ENCODE measurements at regions not wholly inside any gene's neighbourhood (a gene's known extent, or its start where the extent isn't known, plus 50 kb on each side); places are given as distances from the start of the nearest gene placed in this dataset.

DNA sequence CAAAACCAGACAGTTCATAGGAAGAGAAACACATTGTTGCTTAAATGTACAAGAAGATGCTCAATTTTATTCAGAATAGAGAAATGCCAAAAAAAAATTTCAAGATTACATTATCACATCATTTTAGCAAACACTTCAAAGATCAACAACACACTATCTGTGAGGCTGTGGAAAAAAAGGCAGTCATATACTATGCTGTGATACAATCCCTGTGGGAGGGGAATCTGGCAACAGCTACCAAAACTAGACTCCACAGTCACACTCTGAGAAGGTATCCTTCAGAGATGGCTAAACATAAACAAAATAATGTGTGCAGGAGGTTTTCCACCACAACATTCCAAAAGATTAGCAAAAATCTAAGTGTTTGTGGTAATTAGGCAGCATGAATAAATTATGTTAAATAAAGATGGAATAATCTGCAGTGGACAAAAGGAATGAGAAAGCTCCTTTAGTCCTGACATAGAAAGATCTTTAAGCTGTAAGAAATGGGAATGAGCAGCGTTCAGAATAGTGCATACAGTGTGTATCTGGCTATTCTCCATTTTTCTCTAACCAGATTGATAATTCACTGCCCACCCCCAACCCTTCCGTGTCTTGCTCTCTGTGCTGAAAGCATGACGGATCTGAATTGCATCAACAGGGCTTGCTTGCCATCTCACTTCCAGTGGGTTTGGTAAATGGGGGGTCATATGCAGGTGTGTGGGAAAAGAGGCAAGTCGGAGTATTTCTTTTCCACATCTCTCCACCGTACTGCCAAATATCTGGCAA, 329.6 kb downstream of the MBD2 start:
- peak; percentile 35 to 59 (median 49) for ATAC-seq (replicated peaks in 6 of 8)
- in situ Hi-C loops (cut with MboI; ENCODE audit: low pct_unique_long_range_greater_than_20kb in 2 of 9, low sequenced_read_pairs in 9 of 9, unreplicated experiment in 9 of 9): no loop called here
- WGBS, 10 experiments: 9 to 100% (median 60%) methylated on average over 1 to 5 of the region's 5 CpGs; no CpG with 5 or more reads in 1 of the 10 experiments
- Histone ChIP-seq H3K4me1 (replicated peaks in 1 of 2) (peaks cover 15 to 16% of the 10 kb centered on the region in 2 donors), H3K4me3 (no peak overlapping the region), H3K27ac (peak overlapping the region; percentile 32 to 42)

GRCh38 chr18:53887447-53887846, 337.0 kb downstream of the MBD2 start:
- no peak overlapping the region for H3K27ac ChIP-seq
- peak in 3 of 8 experiments; percentile 44 to 70 (median 57) for ATAC-seq (replicated peaks in 6 of 8)
- H3K4me3 ChIP-seq: no peak overlapping the region
- in situ Hi-C loops (cut with MboI; ENCODE audit: low pct_unique_long_range_greater_than_20kb in 2 of 9, low sequenced_read_pairs in 9 of 9, unreplicated experiment in 9 of 9): no loop called here
- peaks cover 4 to 7% of the 10 kb centered on the region in 2 donors for H3K4me1 ChIP-seq (replicated peaks in 1 of 2)
- 57 to 100% (median 88%) methylated on average over 1 to 3 of the region's 3 CpGs; no CpG with 5 or more reads in 1 of the 10 experiments for WGBS, 10 experiments

DNA sequence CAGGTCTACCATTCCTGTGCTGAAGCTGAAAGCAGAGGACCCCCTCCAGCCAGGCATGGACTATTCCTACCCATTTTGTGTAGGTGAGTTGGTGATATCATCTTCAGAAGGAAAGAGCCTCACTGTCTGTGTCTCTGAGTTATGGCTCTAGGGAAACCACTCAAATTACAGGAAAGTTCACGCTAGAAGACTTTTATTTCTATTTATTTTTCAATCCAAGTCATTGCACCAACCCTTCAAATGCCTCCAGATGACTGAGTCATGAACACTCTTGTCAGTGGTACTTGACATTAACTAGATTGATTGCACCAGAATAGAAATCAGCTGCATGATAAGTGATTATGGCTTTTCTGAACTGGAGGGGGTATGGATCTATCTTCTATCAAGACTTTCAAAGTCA, 338.4 kb downstream of the MBD2 start:
- 50 to 63% (median 54%) methylated on average over 1 of the region's 1 CpG; no CpG with 5 or more reads in 6 of the 10 experiments for WGBS, 10 experiments
- H3K27ac ChIP-seq: no peak overlapping the region
- no peak overlapping the region for H3K4me3 ChIP-seq
- in situ Hi-C loops (cut with MboI; ENCODE audit: low pct_unique_long_range_greater_than_20kb in 2 of 9, low sequenced_read_pairs in 9 of 9, unreplicated experiment in 9 of 9): no loop called here
- peaks cover 4 to 7% of the 10 kb centered on the region in 2 donors for H3K4me1 ChIP-seq (replicated peaks in 1 of 2)
- ATAC-seq (replicated peaks in 6 of 8): peak in 6 of 8 experiments; percentile 47 to 85 (median 72)

GRCh38 chr18:53883771-53884170, 340.7 kb downstream of the MBD2 start:
- H3K4me1 ChIP-seq (replicated peaks in 1 of 2): peaks cover 0 to 4% of the 10 kb centered on the region in 2 donors
- WGBS, 10 experiments: 26 to 100% (median 88%) methylated on average over 1 to 2 of the region's 2 CpGs; no CpG with 5 or more reads in 2 of the 10 experiments
- in situ Hi-C loops (cut with MboI; ENCODE audit: low pct_unique_long_range_greater_than_20kb in 2 of 9, low sequenced_read_pairs in 9 of 9, unreplicated experiment in 9 of 9): no loop called here
- no peak overlapping the region for H3K27ac ChIP-seq
- no peak for ATAC-seq (replicated peaks in 6 of 8)
- no peak overlapping the region for H3K4me3 ChIP-seq

DNA sequence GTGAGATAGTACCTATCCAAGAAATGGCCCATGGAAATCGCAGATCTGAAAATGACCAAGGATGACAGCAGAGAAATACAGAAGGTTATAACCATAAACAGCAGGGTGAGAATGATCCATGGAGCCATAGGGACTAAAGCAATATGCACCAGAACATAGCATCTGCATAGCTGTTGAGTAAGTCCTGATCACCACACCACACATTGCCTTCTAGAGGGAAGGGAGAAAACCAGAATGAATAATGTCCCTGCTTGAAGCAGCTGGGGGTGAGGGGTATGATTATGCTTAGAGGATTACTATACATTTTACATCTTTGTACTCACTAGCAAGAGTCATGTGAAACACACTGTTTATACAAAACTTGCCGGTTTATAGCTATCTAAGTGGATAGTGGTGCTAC, 350.4 kb downstream of the MBD2 start:
- H3K4me3 ChIP-seq: no peak overlapping the region
- no peaks in the 10 kb centered on the region for H3K4me1 ChIP-seq (replicated peaks in 1 of 2)
- 27 to 100% (median 80%) methylated on average over 1 to 2 of the region's 2 CpGs; no CpG with 5 or more reads in 1 of the 10 experiments for WGBS, 10 experiments
- no peak overlapping the region for H3K27ac ChIP-seq
- ATAC-seq (replicated peaks in 6 of 8): peak in 3 of 8 experiments; percentile 34 to 98 (median 88)
- in situ Hi-C loops (cut with MboI; ENCODE audit: low pct_unique_long_range_greater_than_20kb in 2 of 9, low sequenced_read_pairs in 9 of 9, unreplicated experiment in 9 of 9): no loop called here

DNA sequence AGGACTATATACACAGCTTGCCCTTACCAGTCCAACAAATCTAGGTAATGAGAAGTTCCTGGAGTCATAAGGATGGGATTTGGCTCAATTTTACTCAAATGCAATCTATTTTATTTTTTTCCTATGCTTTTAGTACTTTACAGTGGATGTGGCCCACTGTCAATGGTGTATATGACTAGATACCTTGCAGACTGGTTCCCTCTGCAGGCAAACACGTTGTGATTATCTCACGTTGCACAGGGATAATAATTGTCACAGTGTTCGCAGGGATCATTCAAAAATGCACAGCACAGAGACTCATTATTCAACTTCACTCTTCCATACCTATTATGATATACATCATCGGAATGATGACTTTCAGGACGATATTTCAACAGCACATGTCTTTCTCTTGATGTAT, 359.7 kb downstream of the MBD2 start:
- H3K4me1 ChIP-seq (replicated peaks in 1 of 2): peaks cover 0 to 27% of the 10 kb centered on the region in 2 donors
- ATAC-seq (replicated peaks in 6 of 8): peak; percentile 26 to 97 (median 68)
- 8 to 80% (median 54%) methylated on average over 1 to 5 of the region's 5 CpGs; no CpG with 5 or more reads in 2 of the 10 experiments for WGBS, 10 experiments
- no peak overlapping the region for H3K4me3 ChIP-seq
- in situ Hi-C loops (cut with MboI; ENCODE audit: low pct_unique_long_range_greater_than_20kb in 2 of 9, low sequenced_read_pairs in 9 of 9, unreplicated experiment in 9 of 9): no loop called here
- H3K27ac ChIP-seq: no peak overlapping the region

- 0 to 100% (median 60%) methylated on average over 1 of the region's 1 CpG; no CpG with 5 or more reads in 2 of the 10 experiments for WGBS, 10 experiments
- ATAC-seq (replicated peaks in 6 of 8): no peak
- in situ Hi-C loops (cut with MboI; ENCODE audit: low pct_unique_long_range_greater_than_20kb in 2 of 9, low sequenced_read_pairs in 9 of 9, unreplicated experiment in 9 of 9): no loop called here
These were observed 361.5 kb downstream of the MBD2 start for GRCh38 chr18:53862921-53863320.

GRCh38 chr18:53861185-53861584, 363.3 kb downstream of the MBD2 start:
- no peak for ATAC-seq (replicated peaks in 6 of 8)
- Histone ChIP-seq H3K4me1 (replicated peaks in 1 of 2) (peaks cover 0 to 28% of the 10 kb centered on the region in 2 donors), H3K4me3 (no peak overlapping the region), H3K27ac (no peak overlapping the region)
- WGBS, 10 experiments: no CpG with 5 or more reads among the region's 1 CpG
- in situ Hi-C loops (cut with MboI; ENCODE audit: low pct_unique_long_range_greater_than_20kb in 2 of 9, low sequenced_read_pairs in 9 of 9, unreplicated experiment in 9 of 9): no loop called here

More at GRCh38 chr18:53862921-53863320, 361.5 kb downstream of the MBD2 start:
- Histone ChIP-seq H3K4me3 (no peak overlapping the region), H3K27ac (no peak overlapping the region), H3K4me1 (replicated peaks in 1 of 2) (peaks cover 0 to 30% of the 10 kb centered on the region in 2 donors)

- Histone ChIP-seq H3K4me1 (replicated peaks in 1 of 2) (peaks cover 0 to 16% of the 10 kb centered on the region in 2 donors), H3K27ac (no peak overlapping the region), H3K4me3 (no peak overlapping the region)
- 33 to 100% (median 83%) methylated on average over 1 of the region's 1 CpG; no CpG with 5 or more reads in 2 of the 10 experiments for WGBS, 10 experiments
- ATAC-seq (replicated peaks in 6 of 8): peak in 5 of 8 experiments; percentile 9 to 76 (median 67)
- in situ Hi-C loops (cut with MboI; ENCODE audit: low pct_unique_long_range_greater_than_20kb in 2 of 9, low sequenced_read_pairs in 9 of 9, unreplicated experiment in 9 of 9): no loop called here
These were observed 364.7 kb downstream of the MBD2 start for GRCh38 chr18:53859764-53860163.

- Histone ChIP-seq H3K27ac (no peak overlapping the region), H3K4me1 (replicated peaks in 1 of 2) (peaks cover 0 to 6% of the 10 kb centered on the region in 2 donors), H3K4me3 (no peak overlapping the region)
- in situ Hi-C loops (cut with MboI; ENCODE audit: low pct_unique_long_range_greater_than_20kb in 2 of 9, low sequenced_read_pairs in 9 of 9, unreplicated experiment in 9 of 9): no loop called here
- ATAC-seq (replicated peaks in 6 of 8): no peak
These were observed 373.6 kb downstream of the MBD2 start for GRCh38 chr18:53850902-53851301.

- no peak overlapping the region for H3K4me3 ChIP-seq
- ATAC-seq (replicated peaks in 6 of 8): peak in 2 of 8 experiments; percentile 91 to 93
- 0 to 100% (median 70%) methylated on average over 1 of the region's 1 CpG; no CpG with 5 or more reads in 2 of the 10 experiments for WGBS, 10 experiments
- H3K27ac ChIP-seq: no peak overlapping the region
- in situ Hi-C loops (cut with MboI; ENCODE audit: low pct_unique_long_range_greater_than_20kb in 2 of 9, low sequenced_read_pairs in 9 of 9, unreplicated experiment in 9 of 9): no loop called here
- H3K4me1 ChIP-seq (replicated peaks in 1 of 2): peaks cover 0 to 10% of the 10 kb centered on the region in 2 donors
These were observed 380.7 kb downstream of the MBD2 start for GRCh38 chr18:53843763-53844162.

DNA sequence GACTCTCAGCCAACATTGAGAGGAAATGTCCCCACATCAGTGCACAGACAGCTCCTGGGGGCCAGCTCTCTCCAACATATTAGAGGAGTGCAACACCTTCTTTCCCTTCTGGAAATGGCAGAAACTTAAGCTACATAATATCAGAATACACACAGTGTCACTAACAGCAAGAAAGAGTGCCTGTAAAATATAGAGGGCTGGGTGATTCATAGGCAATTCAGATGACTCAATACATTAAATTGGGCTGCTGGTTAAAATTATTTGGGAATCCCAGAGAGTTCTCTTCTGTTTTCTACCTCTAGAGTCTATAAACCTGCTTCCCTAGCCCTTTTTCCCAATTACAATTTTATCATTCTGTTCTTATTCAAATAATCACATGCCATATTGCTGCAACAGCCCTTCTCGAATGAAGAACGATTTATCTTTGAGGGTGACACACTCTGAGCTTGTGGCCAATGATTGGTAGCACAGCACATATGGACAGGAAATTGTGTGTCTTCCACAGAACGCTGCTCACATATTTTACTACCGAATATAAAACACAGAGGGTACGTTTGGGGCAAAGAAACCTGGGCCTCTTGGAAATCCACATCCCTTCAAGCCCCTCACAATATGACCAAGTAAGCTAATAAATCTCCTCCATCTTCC, 381.2 kb downstream of the MBD2 start:
- no peak overlapping the region for H3K27ac ChIP-seq
- peak in 6 of 8 experiments; percentile 27 to 68 (median 36) for ATAC-seq (replicated peaks in 6 of 8)
- 0 to 100% (median 67%) methylated on average over 1 to 5 of the region's 5 CpGs for WGBS, 10 experiments
- H3K4me1 ChIP-seq (replicated peaks in 1 of 2): peaks cover 0 to 8% of the 10 kb centered on the region in 2 donors
- in situ Hi-C loops (cut with MboI; ENCODE audit: low pct_unique_long_range_greater_than_20kb in 2 of 9, low sequenced_read_pairs in 9 of 9, unreplicated experiment in 9 of 9): no loop called here
- H3K4me3 ChIP-seq: no peak overlapping the region

DNA sequence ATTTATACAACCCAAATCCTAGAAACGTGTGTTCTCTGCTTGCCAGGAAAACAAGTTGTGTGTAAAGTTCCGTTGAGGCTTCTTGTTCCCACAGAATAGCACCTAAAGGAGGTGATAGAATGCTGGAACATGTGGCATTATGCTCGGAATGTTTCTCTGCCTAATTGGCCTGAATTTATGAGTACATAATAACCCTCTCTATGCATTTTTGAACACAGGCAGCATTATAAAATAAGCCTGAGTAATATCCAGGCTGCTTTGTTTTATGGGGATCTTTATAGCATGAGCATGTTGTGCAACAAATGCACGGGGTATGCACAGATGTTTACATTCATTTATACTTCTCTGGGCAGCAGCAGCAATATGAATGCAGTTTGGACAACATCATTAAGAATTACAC, 385.7 kb downstream of the MBD2 start:
- ATAC-seq (replicated peaks in 6 of 8): peak in 1 of 8 experiments; percentile 70
- in situ Hi-C loops (cut with MboI; ENCODE audit: low pct_unique_long_range_greater_than_20kb in 2 of 9, low sequenced_read_pairs in 9 of 9, unreplicated experiment in 9 of 9): no loop called here
- peaks cover 0 to 8% of the 10 kb centered on the region in 2 donors for H3K4me1 ChIP-seq (replicated peaks in 1 of 2)
- no peak overlapping the region for H3K27ac ChIP-seq
- no peak overlapping the region for H3K4me3 ChIP-seq
- WGBS, 10 experiments: 0 to 100% (median 67%) methylated on average over 1 to 4 of the region's 4 CpGs; no CpG with 5 or more reads in 1 of the 10 experiments
